Ishikawa (cell line): ENCODE measurements at regions not wholly inside any gene's neighbourhood (a gene's known extent, or its start where the extent isn't known, plus 50 kb on each side); places are given as distances from the start of the nearest gene placed in this dataset.

Experiments
- CEBPB ChIP-seq: IDR thresholded peaks from 2 replicates; pipeline ENCODE4 v1.6.1; 2012
- CREB1 ChIP-seq: IDR thresholded peaks from 2 replicates; pipeline ENCODE4 v1.6.1; 2012; ENCODE audit warnings: low read depth
- EGR1 ChIP-seq: IDR thresholded peaks from 2 replicates; pipeline ENCODE4 v1.6.1; 2012
- EP300 ChIP-seq: IDR thresholded peaks from 2 replicates; pipeline ENCODE4 v1.6.1; 2012; ENCODE audit warnings: borderline replicate concordance
- FOXM1 ChIP-seq: IDR thresholded peaks from 2 replicates; pipeline ENCODE4 v1.6.1; 2012; ENCODE audit warnings: low read depth, borderline replicate concordance
- RAD21 ChIP-seq: IDR thresholded peaks from 2 replicates; pipeline ENCODE4 v1.6.1; 2012; ENCODE audit warnings: low read depth
- TAF1 ChIP-seq: IDR thresholded peaks from 2 replicates; pipeline ENCODE4 v1.6.1; 2012; ENCODE audit warnings: low read depth, mild to moderate bottlenecking
- TCF12 ChIP-seq: IDR thresholded peaks from 2 replicates; pipeline ENCODE4 v1.6.1; 2012; ENCODE audit warnings: low read depth
- TEAD4 ChIP-seq: IDR thresholded peaks from 2 replicates; pipeline ENCODE4 v1.6.1; 2012
- YY1 ChIP-seq: IDR thresholded peaks from 2 replicates; pipeline ENCODE4 v1.6.1; 2012; ENCODE audit warnings: low read depth
- ZBTB7A ChIP-seq: IDR thresholded peaks from 2 replicates; pipeline ENCODE4 v1.6.1; 2012; ENCODE audit warnings: low read depth
- TF ChIP-seq, protein P1 (sequence below): IDR thresholded peaks from 2 replicates; pipeline ENCODE4 v1.6.1; 2012
- TF ChIP-seq, protein P2 (sequence below): IDR thresholded peaks from 2 replicates; pipeline ENCODE4 v1.6.1; 2012; ENCODE audit warnings: low read depth, mild to moderate bottlenecking
- TF ChIP-seq, protein P3 (sequence below): IDR thresholded peaks from 2 replicates; pipeline ENCODE4 v1.6.1; 2012

DNA sequence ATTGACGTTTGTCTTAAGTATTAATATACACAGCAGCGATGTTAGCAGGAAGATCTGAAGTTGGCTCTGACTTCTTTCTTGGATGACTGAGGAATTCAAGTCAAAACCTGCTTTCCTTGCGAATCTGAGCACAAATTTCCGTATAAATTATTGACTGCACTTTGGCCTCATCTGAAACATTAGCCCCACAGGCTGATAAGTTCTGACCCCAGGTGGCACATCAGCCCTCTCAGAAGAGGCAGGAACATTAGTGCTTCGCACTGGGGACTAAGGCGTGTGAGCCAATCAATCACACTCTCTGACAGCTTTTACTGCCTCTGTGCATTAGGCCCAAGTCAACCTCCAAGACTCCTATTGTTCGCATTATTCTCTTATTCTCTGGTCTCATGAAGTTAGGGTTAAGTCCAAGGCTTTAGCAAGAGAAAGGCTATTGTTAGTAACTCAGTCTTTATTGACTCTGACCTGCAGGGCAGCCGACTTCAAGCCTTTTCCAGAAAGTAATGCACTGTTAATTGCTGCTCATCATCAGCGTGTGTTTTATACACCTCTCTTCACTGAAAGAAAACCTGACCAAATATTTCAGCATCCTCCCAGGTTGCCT is 84.2 kb downstream of the ZNF608 start:
- TF ChIP-seq TEAD4, result peak; percentile 98
- TF ChIP-seq, protein P1, sequence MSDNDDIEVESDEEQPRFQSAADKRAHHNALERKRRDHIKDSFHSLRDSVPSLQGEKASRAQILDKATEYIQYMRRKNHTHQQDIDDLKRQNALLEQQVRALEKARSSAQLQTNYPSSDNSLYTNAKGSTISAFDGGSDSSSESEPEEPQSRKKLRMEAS, result peak; percentile 84
- TF ChIP-seq CEBPB, result no peak; the same call in none of the 2 replicates
- peak; percentile 56; the same call in 1 of the 2 replicates for TF ChIP-seq YY1
- no peak for TF ChIP-seq CREB1
- TF ChIP-seq TAF1, result no peak
- no peak for TF ChIP-seq EGR1
- TF ChIP-seq RAD21, result peak; percentile 33
- TF ChIP-seq EP300, result peak; percentile 99
- peak; percentile 99 for TF ChIP-seq TCF12
- TF ChIP-seq, protein P2, sequence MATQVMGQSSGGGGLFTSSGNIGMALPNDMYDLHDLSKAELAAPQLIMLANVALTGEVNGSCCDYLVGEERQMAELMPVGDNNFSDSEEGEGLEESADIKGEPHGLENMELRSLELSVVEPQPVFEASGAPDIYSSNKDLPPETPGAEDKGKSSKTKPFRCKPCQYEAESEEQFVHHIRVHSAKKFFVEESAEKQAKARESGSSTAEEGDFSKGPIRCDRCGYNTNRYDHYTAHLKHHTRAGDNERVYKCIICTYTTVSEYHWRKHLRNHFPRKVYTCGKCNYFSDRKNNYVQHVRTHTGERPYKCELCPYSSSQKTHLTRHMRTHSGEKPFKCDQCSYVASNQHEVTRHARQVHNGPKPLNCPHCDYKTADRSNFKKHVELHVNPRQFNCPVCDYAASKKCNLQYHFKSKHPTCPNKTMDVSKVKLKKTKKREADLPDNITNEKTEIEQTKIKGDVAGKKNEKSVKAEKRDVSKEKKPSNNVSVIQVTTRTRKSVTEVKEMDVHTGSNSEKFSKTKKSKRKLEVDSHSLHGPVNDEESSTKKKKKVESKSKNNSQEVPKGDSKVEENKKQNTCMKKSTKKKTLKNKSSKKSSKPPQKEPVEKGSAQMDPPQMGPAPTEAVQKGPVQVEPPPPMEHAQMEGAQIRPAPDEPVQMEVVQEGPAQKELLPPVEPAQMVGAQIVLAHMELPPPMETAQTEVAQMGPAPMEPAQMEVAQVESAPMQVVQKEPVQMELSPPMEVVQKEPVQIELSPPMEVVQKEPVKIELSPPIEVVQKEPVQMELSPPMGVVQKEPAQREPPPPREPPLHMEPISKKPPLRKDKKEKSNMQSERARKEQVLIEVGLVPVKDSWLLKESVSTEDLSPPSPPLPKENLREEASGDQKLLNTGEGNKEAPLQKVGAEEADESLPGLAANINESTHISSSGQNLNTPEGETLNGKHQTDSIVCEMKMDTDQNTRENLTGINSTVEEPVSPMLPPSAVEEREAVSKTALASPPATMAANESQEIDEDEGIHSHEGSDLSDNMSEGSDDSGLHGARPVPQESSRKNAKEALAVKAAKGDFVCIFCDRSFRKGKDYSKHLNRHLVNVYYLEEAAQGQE, result 0 out of 2 replicates have a peak, but pooled peaks have one; percentile 18
- TF ChIP-seq, protein P3, sequence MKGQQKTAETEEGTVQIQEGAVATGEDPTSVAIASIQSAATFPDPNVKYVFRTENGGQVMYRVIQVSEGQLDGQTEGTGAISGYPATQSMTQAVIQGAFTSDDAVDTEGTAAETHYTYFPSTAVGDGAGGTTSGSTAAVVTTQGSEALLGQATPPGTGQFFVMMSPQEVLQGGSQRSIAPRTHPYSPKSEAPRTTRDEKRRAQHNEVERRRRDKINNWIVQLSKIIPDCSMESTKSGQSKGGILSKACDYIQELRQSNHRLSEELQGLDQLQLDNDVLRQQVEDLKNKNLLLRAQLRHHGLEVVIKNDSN, result no peak
- no peak for TF ChIP-seq ZBTB7A
- peak; percentile 97 for TF ChIP-seq FOXM1
